ENCODE measurements at regions not wholly inside any gene's neighbourhood (a gene's known extent, or its start where the extent isn't known, plus 50 kb on each side); places are given as distances from the start of the nearest gene placed in this dataset.

DNA sequence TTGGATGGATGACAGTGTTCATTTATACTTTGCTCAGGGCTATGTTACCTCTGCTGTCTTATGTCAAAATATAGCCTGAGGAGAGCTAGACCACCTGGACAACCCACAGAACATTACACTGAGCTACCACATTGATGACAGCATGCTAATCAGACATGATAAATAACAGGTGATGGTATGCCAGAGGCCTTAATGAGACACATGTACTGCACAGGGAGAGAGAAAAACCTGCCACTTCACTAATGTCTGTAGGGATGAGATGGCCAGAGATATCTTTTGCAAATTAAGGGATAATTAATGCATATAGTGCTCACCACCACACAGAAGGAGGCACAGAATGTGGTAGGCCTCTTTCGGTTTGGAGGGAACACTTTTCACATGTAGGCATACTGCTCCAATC lies 1122.6 kb upstream of the POT1 start:
- no peak overlapping the region for H3K27ac ChIP-seq (replicated peaks)
- no peak for TF ChIP-seq CTCF (IDR thresholded peaks at IDR 0.05; ENCODE audit: borderline replicate concordance)
- DNase-seq = no peak
- H3K36me3 ChIP-seq = no peaks in the 10 kb centered on the region
- intact Hi-C loops (cut with micrococcal nuclease) = no loop called here
- no peaks in the 10 kb centered on the region for H3K4me1 ChIP-seq
- H3K4me3 ChIP-seq = no peak overlapping the region
- H3K9me3 ChIP-seq (replicated peaks) = peaks cover 25% of the 10 kb centered on the region
- no peaks in the 10 kb centered on the region for H3K27me3 ChIP-seq (ENCODE audit: low read depth)

DNA sequence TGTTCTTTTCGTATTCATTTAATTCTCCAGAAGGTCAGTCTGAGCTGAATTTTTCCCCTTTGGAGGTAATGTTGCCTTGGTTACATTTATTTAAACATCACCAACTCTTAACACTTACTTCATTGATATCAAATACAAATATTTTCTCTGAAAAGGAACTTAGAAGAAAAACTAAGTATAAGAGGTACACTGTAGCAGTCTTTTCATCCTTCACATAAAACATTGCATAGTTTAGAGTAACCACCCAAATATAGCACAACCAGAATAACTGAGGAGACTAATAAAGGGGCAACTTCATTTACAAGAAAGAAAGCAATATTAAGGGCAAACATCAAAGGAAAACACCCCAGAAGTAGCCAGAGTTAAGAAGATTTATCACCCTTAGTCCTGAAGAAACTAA lies 1115.0 kb upstream of the POT1 start:
- Histone ChIP-seq H3K36me3 (no peaks in the 10 kb centered on the region), H3K9me3 (replicated peaks) (no peaks in the 10 kb centered on the region), H3K27me3 (ENCODE audit: low read depth) (no peaks in the 10 kb centered on the region), H3K27ac (replicated peaks) (no peak overlapping the region), H3K4me1 (no peaks in the 10 kb centered on the region), H3K4me3 (no peak overlapping the region)
- TF ChIP-seq CTCF (IDR thresholded peaks at IDR 0.05; ENCODE audit: borderline replicate concordance) = no peak
- intact Hi-C loops (cut with micrococcal nuclease) = no loop called here
- no peak for DNase-seq

DNA sequence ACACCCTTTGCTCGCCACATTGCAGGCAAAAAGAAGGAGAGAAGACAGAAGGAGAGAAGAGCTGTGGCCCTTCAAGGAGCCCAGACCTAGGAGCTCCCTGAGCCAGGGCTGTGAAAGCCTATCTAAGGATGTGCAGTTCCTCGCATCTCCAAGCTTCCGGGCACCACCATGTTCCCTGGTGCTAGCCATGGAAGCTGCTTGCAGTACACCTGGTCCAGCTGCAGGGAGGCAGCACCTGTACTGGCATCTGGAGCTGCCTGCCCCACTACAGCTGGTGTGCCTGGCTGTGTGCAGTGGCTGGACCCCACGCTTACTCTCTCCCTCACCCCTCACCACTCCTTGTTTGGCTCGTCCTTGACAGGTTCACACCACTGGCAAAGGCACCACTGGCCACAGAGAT lies 1111.8 kb upstream of the POT1 start:
- no peaks in the 10 kb centered on the region for H3K27me3 ChIP-seq (ENCODE audit: low read depth)
- H3K4me1 ChIP-seq = no peaks in the 10 kb centered on the region
- no peak overlapping the region for H3K27ac ChIP-seq (replicated peaks)
- no peaks in the 10 kb centered on the region for H3K36me3 ChIP-seq
- intact Hi-C loops (cut with micrococcal nuclease) = no loop called here
- no peaks in the 10 kb centered on the region for H3K9me3 ChIP-seq (replicated peaks)
- H3K4me3 ChIP-seq = no peak overlapping the region
- no peak for TF ChIP-seq CTCF (IDR thresholded peaks at IDR 0.05; ENCODE audit: borderline replicate concordance)
- DNase-seq = no peak

- no peak for TF ChIP-seq CTCF (IDR thresholded peaks at IDR 0.05; ENCODE audit: borderline replicate concordance)
- H3K9me3 ChIP-seq (replicated peaks) = no peaks in the 10 kb centered on the region
- no peak overlapping the region for H3K27ac ChIP-seq (replicated peaks)
- H3K36me3 ChIP-seq = no peaks in the 10 kb centered on the region
- H3K4me1 ChIP-seq = no peaks in the 10 kb centered on the region
- H3K4me3 ChIP-seq = no peak overlapping the region
- no peaks in the 10 kb centered on the region for H3K27me3 ChIP-seq (ENCODE audit: low read depth)
- intact Hi-C loops (cut with micrococcal nuclease) = no loop called here
- no peak for DNase-seq
These were observed 1110.8 kb upstream of the POT1 start for GRCh38 chr7:126040114-126041045.

DNA sequence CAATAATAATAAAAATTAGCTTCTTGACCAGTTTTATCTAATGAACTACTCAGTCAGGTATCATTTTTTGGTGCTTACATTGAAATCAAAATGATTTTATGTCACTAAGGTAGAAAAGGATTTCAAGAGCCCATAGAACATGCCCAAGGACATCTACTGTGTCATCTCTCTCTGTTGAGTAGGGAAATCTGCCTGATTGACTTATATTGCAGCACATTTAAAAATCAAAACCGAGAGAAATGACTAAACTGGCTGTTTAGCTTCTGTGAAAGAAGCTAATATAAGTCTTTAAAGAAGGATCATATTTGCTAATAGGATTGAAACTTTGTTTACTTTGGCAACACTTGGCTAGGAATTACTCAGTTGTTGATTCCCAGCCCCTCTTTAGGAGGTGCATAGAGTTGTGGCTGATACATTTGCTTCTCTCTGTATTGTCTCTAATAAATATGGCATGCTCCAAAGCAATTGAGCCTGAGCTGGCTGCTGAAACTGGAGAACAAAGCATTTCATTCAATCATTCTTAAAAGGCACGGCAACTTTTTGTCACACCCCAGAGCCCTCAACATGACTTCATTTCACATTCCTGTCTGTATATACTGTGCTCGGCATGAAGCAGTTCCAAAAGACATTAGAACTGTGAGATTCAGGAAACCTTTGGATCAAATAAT lies 1096.9 kb upstream of the POT1 start:
- intact Hi-C loops (cut with micrococcal nuclease) = no loop called here
- no peak overlapping the region for H3K4me3 ChIP-seq
- no peaks in the 10 kb centered on the region for H3K36me3 ChIP-seq
- no peaks in the 10 kb centered on the region for H3K4me1 ChIP-seq
- no peaks in the 10 kb centered on the region for H3K9me3 ChIP-seq (replicated peaks)
- no peak for TF ChIP-seq CTCF (IDR thresholded peaks at IDR 0.05; ENCODE audit: borderline replicate concordance)
- no peaks in the 10 kb centered on the region for H3K27me3 ChIP-seq (ENCODE audit: low read depth)
- no peak overlapping the region for H3K27ac ChIP-seq (replicated peaks)
- DNase-seq = no peak
